GM19395 (cell line): ENCODE measurements at regions not wholly inside any gene's neighbourhood (a gene's known extent, or its start where the extent isn't known, plus 50 kb on each side); places are given as distances from the start of the nearest gene placed in this dataset.

Experiments used
- ATAC-seq: cut with Tn5 transposase; IDR thresholded peaks from one replicate; pipeline ENCODE4 v1.9.1; 2021; ENCODE audit warnings: mild to moderate bottlenecking, moderate library complexity; ENCODE audit not compliant: unreplicated experiment

- no peak for ATAC-seq
Observed at GRCh38 chr4:57924951-57925350, 814.8 kb upstream of the IGFBP7 start.

DNA sequence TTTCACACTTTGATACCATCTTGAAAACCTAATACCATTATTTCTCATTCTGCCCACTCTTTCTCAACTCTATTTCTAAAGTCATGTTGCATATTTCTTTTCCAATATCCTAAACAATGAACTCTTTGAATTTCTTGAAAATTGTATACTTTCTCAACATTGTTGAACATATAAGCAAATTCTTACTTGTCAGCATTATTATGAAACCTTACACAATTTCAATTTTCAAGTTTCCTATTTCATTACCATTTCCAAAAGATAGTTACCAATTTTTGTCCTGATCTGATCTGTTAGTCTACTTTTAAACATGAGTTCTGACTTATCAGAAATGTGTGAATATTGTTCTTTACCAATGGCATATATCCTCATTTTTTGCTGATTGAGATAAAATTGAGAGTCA, 806.3 kb upstream of the IGFBP7 start:
- ATAC-seq = no peak

- ATAC-seq = no peak
Observed at GRCh38 chr4:57911203-57911602, 801.0 kb upstream of the IGFBP7 start.

DNA sequence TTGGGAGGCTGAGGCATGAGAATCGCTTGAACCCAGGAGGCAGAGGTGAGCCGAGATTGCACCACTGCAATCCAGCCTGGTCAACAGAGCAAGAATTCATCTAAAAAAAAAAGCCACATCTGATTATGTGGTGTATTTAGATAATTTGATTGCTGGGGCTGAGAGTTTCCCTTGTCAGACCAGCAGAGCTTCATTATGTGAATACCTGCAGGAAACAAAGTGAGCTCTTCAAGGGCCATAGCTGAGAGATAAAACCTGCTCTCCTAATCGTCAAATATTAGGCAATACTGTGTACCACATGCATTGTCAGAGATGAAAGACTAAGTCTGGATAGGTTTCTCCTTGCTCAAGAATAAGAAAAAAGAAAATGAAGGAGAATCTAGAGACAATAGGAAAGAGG, 800.0 kb upstream of the IGFBP7 start:
- ATAC-seq = no peak

- no peak for ATAC-seq
Observed at GRCh38 chr4:57905965-57906364, 795.8 kb upstream of the IGFBP7 start.

DNA sequence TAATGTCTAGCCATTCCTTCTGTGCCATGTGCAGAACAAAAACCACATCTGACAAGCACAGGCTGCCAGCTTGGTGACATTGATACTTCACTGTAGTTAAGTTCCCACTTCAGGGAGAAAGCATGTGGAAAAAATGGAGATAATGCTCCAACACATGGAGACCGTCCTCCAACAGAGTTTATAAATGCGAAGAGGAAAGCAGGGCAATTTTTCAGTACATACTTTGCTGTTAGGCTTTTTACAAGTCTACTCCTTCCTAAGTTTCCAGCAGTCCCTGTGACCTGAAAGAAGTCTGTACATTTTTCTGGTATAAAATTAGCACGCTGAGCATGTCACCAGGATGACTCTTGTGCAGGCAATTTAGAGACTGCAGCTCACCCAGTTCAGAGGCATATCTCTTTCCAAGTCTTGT, 766.9 kb upstream of the IGFBP7 start:
- ATAC-seq = no peak

DNA sequence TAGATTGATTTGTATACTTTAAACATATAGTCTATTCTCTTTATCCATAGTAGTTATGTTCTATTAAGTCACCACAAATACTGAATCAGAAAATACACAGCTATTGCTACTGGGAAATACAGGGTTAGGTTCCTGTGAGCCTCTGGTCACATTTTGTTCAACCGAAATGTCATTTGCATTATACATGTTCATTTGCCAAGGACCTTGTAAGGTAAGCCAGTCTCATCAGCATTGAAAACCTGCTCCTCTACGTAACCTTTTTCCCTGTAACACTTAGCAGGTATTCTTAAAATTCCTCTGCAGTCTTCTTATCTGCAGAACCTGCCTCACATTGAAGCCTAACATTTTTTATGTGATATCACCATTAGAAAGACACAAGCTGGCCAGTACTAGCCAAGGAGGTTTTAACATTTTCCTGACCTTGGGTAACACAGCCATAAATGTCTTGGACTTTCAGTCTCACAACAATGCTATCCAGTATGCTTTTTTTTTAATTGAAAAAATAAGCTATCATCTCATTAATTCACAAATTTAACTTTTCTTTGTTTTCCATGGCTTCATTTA, 765.7 kb upstream of the IGFBP7 start:
- no peak for ATAC-seq

GRCh38 chr4:57866468-57867171, 756.4 kb upstream of the IGFBP7 start:
- ATAC-seq = no peak

GRCh38 chr4:57865264-57865663, 755.1 kb upstream of the IGFBP7 start:
- ATAC-seq = peak; percentile 95

DNA sequence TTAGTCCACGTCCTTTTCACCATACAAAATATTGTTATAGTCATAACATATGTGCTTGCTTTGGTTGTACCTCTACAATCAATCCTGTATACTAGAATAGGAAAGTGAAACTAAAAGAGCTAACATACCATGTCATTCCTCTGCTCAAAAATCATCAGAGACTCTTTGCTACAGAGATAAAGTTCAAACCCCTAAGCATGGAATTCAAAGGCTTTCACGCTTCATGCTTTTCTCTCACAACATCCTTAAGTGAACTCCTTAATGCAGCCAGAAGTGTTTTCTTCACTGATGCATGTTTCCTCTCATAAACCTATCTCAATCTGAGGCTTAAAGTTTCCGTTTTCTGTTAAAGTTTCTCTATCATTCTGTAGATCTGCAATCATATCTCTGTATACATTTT, 744.6 kb upstream of the IGFBP7 start:
- peak; percentile 84 for ATAC-seq

DNA sequence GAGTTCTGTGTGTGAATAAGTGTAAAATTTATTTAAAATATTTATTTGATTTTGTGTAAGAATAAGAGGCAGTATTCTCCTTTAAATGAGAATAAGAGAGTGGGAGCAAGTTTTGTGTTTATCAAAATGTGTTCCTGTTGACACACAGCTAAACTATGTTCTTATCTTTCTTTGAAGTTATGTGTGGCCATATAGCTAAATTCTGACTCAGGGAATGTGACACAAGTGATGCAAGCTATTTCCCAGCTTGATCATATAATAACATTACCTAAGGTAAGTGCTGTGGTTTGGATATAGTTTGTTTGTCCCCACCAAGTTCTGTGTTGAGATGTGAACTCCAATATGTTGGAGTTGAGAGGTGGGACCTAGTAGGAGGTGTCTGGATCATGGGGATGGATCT, 740.0 kb upstream of the IGFBP7 start:
- no peak for ATAC-seq

DNA sequence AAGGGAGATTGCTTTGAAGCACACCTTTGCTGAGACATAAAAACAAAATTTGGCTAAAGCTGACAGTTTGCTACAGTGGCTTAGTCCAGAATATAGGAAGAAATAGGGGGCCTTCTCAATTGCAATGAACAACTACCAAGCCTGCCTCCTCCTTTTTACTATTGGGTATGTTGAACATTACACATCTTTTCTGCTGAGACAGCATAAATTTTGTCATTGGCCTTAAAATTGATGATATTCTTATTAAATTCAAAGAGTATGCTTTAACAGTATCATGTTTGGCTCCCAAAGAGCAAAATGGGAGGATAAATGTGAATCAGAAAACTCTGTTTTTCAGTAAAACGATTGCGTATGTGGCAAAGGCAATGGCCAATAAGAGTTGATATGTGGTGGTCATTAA, 721.9 kb upstream of the IGFBP7 start:
- no peak for ATAC-seq

DNA sequence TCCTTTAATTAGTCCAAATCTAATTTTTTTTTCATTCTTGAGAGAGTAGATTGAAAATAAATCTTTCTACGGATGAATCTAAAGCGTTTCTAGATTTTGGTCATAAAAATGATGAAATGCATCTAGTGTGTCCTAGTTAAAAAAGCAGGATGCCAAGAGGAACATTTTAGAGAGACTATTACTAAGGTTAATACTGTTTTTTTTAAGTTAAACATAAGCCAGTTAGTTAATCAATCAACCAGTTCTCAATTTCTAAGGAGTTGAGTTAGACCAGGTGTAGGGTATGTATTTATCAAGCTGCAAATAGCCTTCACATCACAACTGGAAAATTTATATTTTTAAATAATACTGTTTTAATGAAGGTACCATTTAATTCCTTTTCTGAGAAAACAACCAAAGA, 679.5 kb upstream of the IGFBP7 start:
- ATAC-seq = no peak

GRCh38 chr4:57777876-57778275, 667.7 kb upstream of the IGFBP7 start:
- no peak for ATAC-seq

DNA sequence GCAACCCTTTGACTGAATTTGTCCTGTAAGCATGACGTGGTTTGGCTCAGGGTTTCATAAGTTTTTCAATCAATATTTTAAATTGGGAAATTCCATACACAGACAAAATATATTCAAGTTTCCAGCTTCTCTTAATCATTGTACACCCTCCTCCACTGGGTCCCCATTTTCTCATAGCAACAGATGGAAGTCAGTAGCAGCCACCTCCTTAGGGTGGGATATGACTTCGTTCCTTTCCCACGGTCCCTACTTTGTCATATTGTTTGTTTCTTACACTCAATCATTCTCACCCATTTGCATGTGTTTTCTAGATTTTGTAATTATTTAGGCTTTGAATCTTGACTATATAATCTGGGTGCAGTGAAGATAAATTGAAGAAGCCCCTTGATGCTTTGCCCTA, 664.5 kb upstream of the IGFBP7 start:
- no peak for ATAC-seq

DNA sequence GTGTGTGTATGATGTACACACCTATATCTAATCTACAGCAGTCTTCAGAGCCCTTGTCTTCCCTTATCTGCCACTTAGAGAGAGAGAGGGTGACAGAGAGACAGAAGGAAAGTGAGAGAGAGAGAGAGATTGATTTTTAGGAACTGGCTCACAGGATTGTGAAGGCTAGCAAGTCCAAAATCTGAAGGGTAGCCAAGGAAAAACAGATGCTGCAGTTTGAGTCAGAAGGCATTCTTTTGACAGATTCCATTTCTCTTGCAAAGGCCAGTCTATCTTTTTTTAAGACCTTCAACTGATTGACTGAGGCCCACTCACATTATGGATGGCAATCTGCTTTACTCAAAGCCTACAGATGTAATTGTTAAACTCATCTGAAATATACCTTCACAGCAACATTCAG, 664.0 kb upstream of the IGFBP7 start:
- ATAC-seq = no peak

- no peak for ATAC-seq
Observed at GRCh38 chr4:57766341-57766740, 656.2 kb upstream of the IGFBP7 start.

DNA sequence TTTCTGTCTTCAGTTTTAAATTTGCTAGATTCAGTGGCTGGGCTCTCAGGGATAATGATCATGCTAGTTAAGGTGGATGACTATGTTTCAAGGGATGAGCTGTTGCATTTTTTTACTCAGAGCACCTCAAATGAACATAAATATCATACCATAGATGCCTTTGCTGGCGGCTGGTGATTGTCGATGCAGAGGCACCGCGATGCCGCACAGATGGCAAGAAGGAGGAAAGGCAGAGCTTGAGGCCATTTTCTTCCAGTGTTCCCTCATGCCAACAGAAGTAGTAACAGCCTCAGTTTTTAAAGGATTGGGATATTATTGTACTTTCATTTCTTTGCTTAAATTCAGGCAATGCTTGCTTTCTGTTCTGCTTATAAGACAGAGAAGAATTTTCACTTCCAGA, 654.7 kb upstream of the IGFBP7 start:
- ATAC-seq = no peak

GRCh38 chr4:57763070-57763469, 652.9 kb upstream of the IGFBP7 start:
- no peak for ATAC-seq

GRCh38 chr4:57740625-57741190, 630.5 kb upstream of the IGFBP7 start:
- ATAC-seq = no peak

- ATAC-seq = no peak
Observed at GRCh38 chr4:57736781-57737180, 626.6 kb upstream of the IGFBP7 start.

- ATAC-seq = no peak
Observed at GRCh38 chr4:57734104-57734670, 624.0 kb upstream of the IGFBP7 start.
